Keratinocyte (primary cell): ENCODE measurements at regions not wholly inside any gene's neighbourhood (a gene's known extent, or its start where the extent isn't known, plus 50 kb on each side); places are given as distances from the start of the nearest gene placed in this dataset.

Experiments
- DNase-seq: peaks from one replicate; pipeline ENCODE4 v3.0.0-alpha.2; 2011; ENCODE audit warnings: low read depth, missing footprints, low spot score
- FAIRE-seq: peaks from 2 replicates; lab custom pipeline; 2011; peaks lifted over from hg19 to GRCh38; lab: Jason Lieb, UNC
- H2AFZ ChIP-seq: 2 replicates; pipeline ENCODE4 v1.6.0; 2012; ENCODE audit warnings: low read length, control low read depth, inconsistent platforms; ENCODE audit not compliant: control insufficient read depth
- H3K27ac ChIP-seq: 2 replicates; pipeline ENCODE4 v1.5.1; 2011; ENCODE audit warnings: low read length; ENCODE audit not compliant: control insufficient read depth, insufficient read depth
- H3K27me3 ChIP-seq: 3 replicates; pipeline ENCODE4 v1.6.0; 2011; ENCODE audit warnings: low read length; ENCODE audit not compliant: control insufficient read depth, insufficient read depth; ENCODE audit errors: extremely low read depth
- H3K36me3 ChIP-seq, 2 experiments: 2 replicates in 1 of 2; 3 replicates in 1 of 2; pipeline ENCODE4 v1.5.1; 2011; ENCODE audit warnings: low read length in 2 of 2, mild to moderate bottlenecking in 1 of 2; ENCODE audit not compliant: control insufficient read depth in 2 of 2, insufficient read depth in 2 of 2; ENCODE audit errors: extremely low read depth in 1 of 2
- H3K4me1 ChIP-seq: 3 replicates; pipeline ENCODE4 v1.5.1; 2011; ENCODE audit warnings: low read length; ENCODE audit not compliant: control insufficient read depth, insufficient read depth; ENCODE audit errors: extremely low read depth
- H3K4me2 ChIP-seq: 3 replicates; pipeline ENCODE4 v1.6.0; 2011; ENCODE audit warnings: low read depth, low read length; ENCODE audit not compliant: control insufficient read depth, insufficient read depth; ENCODE audit errors: extremely low read depth
- H3K4me3 ChIP-seq, 3 experiments: fragments of 200-600 bp in 1 of 3; sonication (generic) in 1 of 3; 2 replicates in 2 of 3; 3 replicates in 1 of 3; pipeline ENCODE4 v1.5.1; 2011 to 2016; ENCODE audit warnings: low read length in 3 of 3, mild to moderate bottlenecking in 3 of 3, control low read depth in 2 of 3, inconsistent platforms in 1 of 3, low read depth in 1 of 3, mixed read lengths in 1 of 3, mixed run types in 1 of 3, moderate library complexity in 1 of 3; ENCODE audit not compliant: control insufficient read depth in 2 of 3, insufficient read depth in 2 of 3; ENCODE audit errors: extremely low read depth in 1 of 3
- H3K79me2 ChIP-seq: 2 replicates; pipeline ENCODE4 v1.6.0; 2012; ENCODE audit warnings: low read length; ENCODE audit not compliant: control insufficient read depth, insufficient read depth
- H3K9ac ChIP-seq: 3 replicates; pipeline ENCODE4 v1.6.0; 2011; ENCODE audit warnings: low read length; ENCODE audit not compliant: control insufficient read depth, insufficient read depth; ENCODE audit errors: extremely low read depth
- H3K9me1 ChIP-seq: 3 replicates; pipeline ENCODE4 v1.6.0; 2011; ENCODE audit warnings: low read length; ENCODE audit not compliant: control insufficient read depth, insufficient read depth; ENCODE audit errors: extremely low read depth
- H3K9me3 ChIP-seq: 2 replicates; pipeline ENCODE4 v1.5.1; 2012; ENCODE audit warnings: low read depth, low read length; ENCODE audit not compliant: control insufficient read depth
- H4K20me1 ChIP-seq: 3 replicates; pipeline ENCODE4 v1.6.0; 2011; ENCODE audit warnings: low read length; ENCODE audit not compliant: control insufficient read depth, insufficient read depth; ENCODE audit errors: extremely low read depth
- CTCF ChIP-seq, 3 experiments: IDR thresholded peaks in 1 of 3; conservative IDR thresholded peaks in 1 of 3; optimal IDR thresholded peaks in 1 of 3; 2 replicates in 2 of 3; 3 replicates in 1 of 3; pipeline versions ENCODE3 to v1.5.1; 2011; ENCODE audit warnings: low read length in 3 of 3, mild to moderate bottlenecking in 3 of 3, moderate library complexity in 2 of 3, control low read depth in 1 of 3, inconsistent platforms in 1 of 3; ENCODE audit not compliant: insufficient read depth in 2 of 3; ENCODE audit errors: extremely low read depth in 1 of 3
- EZH2 ChIP-seq: IDR thresholded peaks from one replicate; pipeline ENCODE4 v1.6.1; 2012; ENCODE audit warnings: inconsistent platforms, mild to moderate bottlenecking, low read length, moderate library complexity
- dilution Hi-C: fragments of 300-500 bp; cut with MboI; formaldehyde crosslinking; loops from one replicate; pipeline ENCODE4 v1.7.0; 2020; ENCODE audit warnings: low sequenced_read_pairs; ENCODE audit not compliant: extremely low pct_ligation_motif_present

- Histone ChIP-seq H3K27me3 (no peaks in the 10 kb centered on the region), H3K9me3 (no peaks in the 10 kb centered on the region), H4K20me1 (no peaks in the 10 kb centered on the region), H3K36me3 (no peaks in the 10 kb centered on the region), H3K4me3 (no peak overlapping the region), H3K27ac (no peak overlapping the region), H3K4me2 (no peak overlapping the region), H3K9ac (no peak overlapping the region), H2AFZ (no peak overlapping the region), H3K4me1 (peaks cover 13% of the 10 kb centered on the region), H3K79me2 (no peaks in the 10 kb centered on the region), H3K9me1 (no peaks in the 10 kb centered on the region)
- DNase-seq (no peak), FAIRE-seq (no peak)
- dilution Hi-C loops: no loop called here
- no peak for TF ChIP-seq EZH2
- no peak for TF ChIP-seq CTCF (optimal IDR thresholded peaks at IDR 0.05 in 1 of 3, IDR thresholded peaks at IDR 0.05 in 1 of 3, conservative IDR thresholded peaks at IDR 0.05 in 1 of 3; ENCODE audit: extremely low read depth in 1 of 3, insufficient read depth in 2 of 3, low read length in 3 of 3)
Observed at GRCh38 chr15:47355759-47356158, 361.5 kb upstream of the SEMA6D start.

- Histone ChIP-seq H3K4me1 (peaks cover 13% of the 10 kb centered on the region), H3K9me3 (no peaks in the 10 kb centered on the region), H3K4me3 (no peak overlapping the region), H3K9me1 (no peaks in the 10 kb centered on the region), H3K4me2 (no peak overlapping the region), H2AFZ (no peak overlapping the region), H3K79me2 (no peaks in the 10 kb centered on the region), H3K9ac (no peak overlapping the region), H4K20me1 (no peaks in the 10 kb centered on the region), H3K36me3 (no peaks in the 10 kb centered on the region), H3K27ac (no peak overlapping the region), H3K27me3 (no peaks in the 10 kb centered on the region)
- dilution Hi-C loops: no loop called here
- DNase-seq (no peak), FAIRE-seq (no peak)
- TF ChIP-seq CTCF (optimal IDR thresholded peaks at IDR 0.05 in 1 of 3, IDR thresholded peaks at IDR 0.05 in 1 of 3, conservative IDR thresholded peaks at IDR 0.05 in 1 of 3; ENCODE audit: extremely low read depth in 1 of 3, insufficient read depth in 2 of 3, low read length in 3 of 3): no peak
- TF ChIP-seq EZH2: no peak
Observed at GRCh38 chr15:47356297-47356696, 361.0 kb upstream of the SEMA6D start.
